ENCODE measurements at regions not wholly inside any gene's neighbourhood (a gene's known extent, or its start where the extent isn't known, plus 50 kb on each side); places are given as distances from the start of the nearest gene placed in this dataset.

- no peaks in the 10 kb centered on the region for H3K9me3 ChIP-seq
- no peak for ATAC-seq
- H3K4me3 ChIP-seq, result no peak overlapping the region
- H3K36me3 ChIP-seq, result no peaks in the 10 kb centered on the region
- TF ChIP-seq, protein P1, sequence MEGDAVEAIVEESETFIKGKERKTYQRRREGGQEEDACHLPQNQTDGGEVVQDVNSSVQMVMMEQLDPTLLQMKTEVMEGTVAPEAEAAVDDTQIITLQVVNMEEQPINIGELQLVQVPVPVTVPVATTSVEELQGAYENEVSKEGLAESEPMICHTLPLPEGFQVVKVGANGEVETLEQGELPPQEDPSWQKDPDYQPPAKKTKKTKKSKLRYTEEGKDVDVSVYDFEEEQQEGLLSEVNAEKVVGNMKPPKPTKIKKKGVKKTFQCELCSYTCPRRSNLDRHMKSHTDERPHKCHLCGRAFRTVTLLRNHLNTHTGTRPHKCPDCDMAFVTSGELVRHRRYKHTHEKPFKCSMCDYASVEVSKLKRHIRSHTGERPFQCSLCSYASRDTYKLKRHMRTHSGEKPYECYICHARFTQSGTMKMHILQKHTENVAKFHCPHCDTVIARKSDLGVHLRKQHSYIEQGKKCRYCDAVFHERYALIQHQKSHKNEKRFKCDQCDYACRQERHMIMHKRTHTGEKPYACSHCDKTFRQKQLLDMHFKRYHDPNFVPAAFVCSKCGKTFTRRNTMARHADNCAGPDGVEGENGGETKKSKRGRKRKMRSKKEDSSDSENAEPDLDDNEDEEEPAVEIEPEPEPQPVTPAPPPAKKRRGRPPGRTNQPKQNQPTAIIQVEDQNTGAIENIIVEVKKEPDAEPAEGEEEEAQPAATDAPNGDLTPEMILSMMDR (IDR thresholded peaks at IDR 0.05), result no peak
- TF ChIP-seq POLR2AphosphoS5 (IDR thresholded peaks at IDR 0.05) (no peak), EP300 (IDR thresholded peaks at IDR 0.05) (no peak), POLR2A (IDR thresholded peaks at IDR 0.05) (no peak)
- H3K4me1 ChIP-seq, result peaks cover 0 to 11% (median 0%) of the 10 kb centered on the region in 3 donors
- H3K27me3 ChIP-seq, result peaks cover 90% of the 10 kb centered on the region
- 55% methylated on average over 5 of the region's 18 CpGs; no CpG with 5 or more reads in 1 of the 2 donors for WGBS, 2 donors (ENCODE audit: low coverage in 1 of 2)
- H3K27ac ChIP-seq, result no peak overlapping the region
These were observed 128.0 kb upstream of the NKX1-1 start for GRCh38 chr4:1534095-1534872.

GRCh38 chr4:1533501-1534064, 127.3 kb upstream of the NKX1-1 start:
- peaks cover 94% of the 10 kb centered on the region for H3K27me3 ChIP-seq
- no peaks in the 10 kb centered on the region for H3K36me3 ChIP-seq
- H3K4me1 ChIP-seq, result peaks cover 0 to 11% (median 0%) of the 10 kb centered on the region in 3 donors
- WGBS, 2 donors (ENCODE audit: low coverage in 1 of 2), result 20 to 22% methylated on average over 2 to 8 of the region's 36 CpGs
- no peak for ATAC-seq
- H3K27ac ChIP-seq, result no peak overlapping the region
- TF ChIP-seq POLR2A (IDR thresholded peaks at IDR 0.05), result no peak
- TF ChIP-seq POLR2AphosphoS5 (IDR thresholded peaks at IDR 0.05), result no peak
- TF ChIP-seq EP300 (IDR thresholded peaks at IDR 0.05), result no peak
- TF ChIP-seq, protein P1 (IDR thresholded peaks at IDR 0.05), result no peak
- H3K9me3 ChIP-seq, result no peaks in the 10 kb centered on the region
- no peak overlapping the region for H3K4me3 ChIP-seq

GRCh38 chr4:1532549-1533395, 126.5 kb upstream of the NKX1-1 start:
- Histone ChIP-seq H3K27me3 (peaks cover 98% of the 10 kb centered on the region), H3K4me1 (peaks cover 0 to 11% (median 0%) of the 10 kb centered on the region in 3 donors), H3K36me3 (no peaks in the 10 kb centered on the region), H3K4me3 (no peak overlapping the region), H3K9me3 (no peaks in the 10 kb centered on the region), H3K27ac (no peak overlapping the region)
- TF ChIP-seq POLR2A (IDR thresholded peaks at IDR 0.05) (no peak), EP300 (IDR thresholded peaks at IDR 0.05) (no peak), POLR2AphosphoS5 (IDR thresholded peaks at IDR 0.05) (no peak)
- TF ChIP-seq, protein P1 (IDR thresholded peaks at IDR 0.05), result no peak
- ATAC-seq, result no peak
- no CpG with 5 or more reads among the region's 44 CpGs for WGBS, 2 donors (ENCODE audit: low coverage in 1 of 2)

GRCh38 chr4:1531683-1532548, 125.7 kb upstream of the NKX1-1 start:
- Histone ChIP-seq H3K36me3 (no peaks in the 10 kb centered on the region), H3K4me3 (no peak overlapping the region), H3K27ac (no peak overlapping the region), H3K4me1 (peaks cover 0 to 11% (median 0%) of the 10 kb centered on the region in 3 donors), H3K27me3 (peaks cover 90% of the 10 kb centered on the region), H3K9me3 (no peaks in the 10 kb centered on the region)
- WGBS, 2 donors (ENCODE audit: low coverage in 1 of 2), result 60 to 73% methylated on average over 1 to 6 of the region's 22 CpGs
- no peak for TF ChIP-seq POLR2A (IDR thresholded peaks at IDR 0.05)
- TF ChIP-seq, protein P1 (IDR thresholded peaks at IDR 0.05), result no peak
- TF ChIP-seq POLR2AphosphoS5 (IDR thresholded peaks at IDR 0.05), result no peak
- TF ChIP-seq EP300 (IDR thresholded peaks at IDR 0.05), result no peak
- no peak for ATAC-seq
